Kidney glomerular epithelial cell (primary cell): ENCODE measurements at regions not wholly inside any gene's neighbourhood (a gene's known extent, or its start where the extent isn't known, plus 50 kb on each side); places are given as distances from the start of the nearest gene placed in this dataset.
"Not testable (repeated sequence)": the region's sequence is repeated elsewhere in the genome, so short reads cannot be mapped to it uniquely, and the experiment has no call there.

Source experiments
- DNase-seq: peaks from one replicate; lab custom pipeline; 2025; lab: John Stamatoyannopoulos, UW

DNA sequence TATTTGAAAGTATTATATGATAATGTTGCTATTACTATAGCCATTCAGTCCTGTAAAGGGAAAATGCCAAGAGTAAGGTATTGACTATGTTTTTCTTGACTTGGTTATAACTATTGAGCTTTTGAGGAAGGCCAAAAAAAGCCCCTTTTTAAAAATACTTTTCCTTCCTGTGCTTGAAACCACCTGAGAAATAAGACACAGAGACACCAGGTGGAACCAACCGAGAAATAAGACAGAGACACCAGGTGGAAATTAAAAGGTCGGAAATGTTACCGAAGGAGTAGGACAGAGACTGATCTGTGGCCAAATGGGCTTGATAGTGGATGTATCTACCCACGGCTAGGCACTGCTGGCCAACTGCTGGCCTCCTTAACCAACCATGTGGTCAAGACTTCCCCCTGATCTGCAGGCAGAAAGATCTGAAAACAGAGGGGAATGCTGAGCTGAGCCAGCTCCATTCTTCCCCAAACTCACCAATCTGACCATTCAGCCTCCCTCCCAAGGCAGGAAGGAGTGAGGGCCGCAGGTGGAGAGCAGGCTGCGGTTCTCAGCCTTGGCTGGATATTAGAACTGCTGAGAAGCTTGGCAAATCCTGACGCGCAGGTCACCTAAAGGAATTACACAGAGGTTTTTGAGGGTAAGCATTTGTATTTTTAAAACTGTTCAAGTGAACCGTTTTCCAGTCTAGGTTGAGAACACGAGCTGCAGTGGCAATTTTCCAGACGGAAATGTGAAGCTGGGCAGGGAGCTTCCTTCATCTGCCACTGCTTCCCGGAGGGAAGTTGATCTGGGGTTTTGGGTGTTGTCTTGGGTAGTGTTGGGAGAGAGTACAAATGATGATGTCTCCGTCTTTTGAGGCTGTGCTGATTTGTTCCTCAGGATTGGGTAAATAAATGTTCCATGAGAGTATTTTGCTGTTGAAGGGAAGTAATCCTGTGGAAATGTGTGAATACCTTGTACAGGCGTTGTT lies 121.7 kb upstream of the EXOC2 start:
- DNase-seq: no peak

DNA sequence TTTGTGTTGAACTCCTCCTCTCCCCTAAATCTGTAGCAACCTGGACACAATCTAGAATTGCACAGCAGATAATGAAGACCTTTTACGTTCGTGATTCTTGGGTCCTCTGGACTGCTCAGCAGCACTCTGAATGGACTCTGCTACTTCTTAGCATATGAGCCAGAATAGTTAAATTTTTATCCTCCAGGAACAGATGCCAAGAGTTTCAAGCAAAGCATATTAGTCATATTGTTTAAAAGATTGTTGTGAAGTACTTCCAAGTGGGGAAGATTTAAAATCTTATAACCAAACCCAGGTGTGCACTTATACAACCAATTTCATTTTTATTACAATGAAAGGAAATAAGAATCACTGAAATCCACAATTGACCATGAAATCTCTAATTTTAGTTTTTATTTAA lies 118.9 kb upstream of the EXOC2 start:
- no peak for DNase-seq

DNA sequence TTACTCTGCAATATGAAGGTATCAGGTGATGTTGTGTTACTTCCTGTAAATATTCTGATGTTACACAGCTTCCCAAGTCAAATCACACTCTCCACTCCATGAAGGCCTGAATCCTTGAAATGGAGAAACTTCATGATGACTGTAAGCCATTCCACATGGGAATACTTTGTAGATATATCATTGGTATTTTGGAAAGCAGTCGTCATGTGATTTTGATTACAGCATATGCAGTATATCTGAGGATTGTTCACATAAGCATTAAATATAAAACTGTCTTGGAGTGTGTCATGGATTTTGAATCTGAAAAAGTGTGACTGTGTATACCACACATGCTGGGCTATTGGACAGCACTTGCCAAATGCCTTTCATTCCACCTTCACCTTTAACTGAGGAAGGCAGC lies 118.3 kb upstream of the EXOC2 start:
- no peak for DNase-seq

DNA sequence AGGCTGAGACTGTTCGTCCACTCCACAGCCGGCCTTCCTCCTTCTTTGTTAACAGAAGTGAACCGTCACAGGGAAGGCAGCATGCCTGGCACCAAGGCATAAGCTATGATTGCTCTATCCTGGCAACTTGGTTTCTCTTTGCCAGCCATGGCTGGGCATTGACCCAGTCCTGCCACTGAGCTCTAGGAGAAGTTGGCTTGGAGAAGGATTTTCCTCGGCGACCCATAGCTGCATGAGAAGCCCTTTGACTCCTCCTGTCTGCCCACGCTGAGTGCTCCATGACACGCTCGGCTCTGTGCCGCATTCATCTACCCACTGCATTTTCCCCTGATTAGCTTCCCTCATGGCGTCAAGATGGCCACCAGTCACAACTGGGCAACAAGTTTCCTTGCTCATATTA lies 111.8 kb upstream of the EXOC2 start:
- DNase-seq: no peak

DNA sequence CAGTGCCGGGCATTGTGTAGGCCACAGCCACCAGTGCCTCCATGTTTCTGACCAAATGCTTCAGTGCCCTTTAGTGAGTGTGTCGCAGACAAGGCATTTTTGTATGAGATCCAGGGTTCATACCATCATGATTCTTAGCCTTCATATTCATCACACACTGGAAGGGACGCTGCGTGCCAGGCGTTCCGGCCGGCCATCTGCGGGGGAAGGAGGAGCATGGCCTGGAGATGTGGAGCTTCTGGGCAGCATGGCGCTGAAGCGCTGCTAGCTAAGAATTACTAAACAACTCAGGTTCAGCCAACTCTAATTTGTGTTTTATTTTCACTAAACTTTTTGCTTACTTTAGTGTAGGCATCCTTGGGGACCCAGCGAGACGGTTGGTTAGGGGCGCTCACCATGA lies 111.4 kb upstream of the EXOC2 start:
- DNase-seq: no peak

DNA sequence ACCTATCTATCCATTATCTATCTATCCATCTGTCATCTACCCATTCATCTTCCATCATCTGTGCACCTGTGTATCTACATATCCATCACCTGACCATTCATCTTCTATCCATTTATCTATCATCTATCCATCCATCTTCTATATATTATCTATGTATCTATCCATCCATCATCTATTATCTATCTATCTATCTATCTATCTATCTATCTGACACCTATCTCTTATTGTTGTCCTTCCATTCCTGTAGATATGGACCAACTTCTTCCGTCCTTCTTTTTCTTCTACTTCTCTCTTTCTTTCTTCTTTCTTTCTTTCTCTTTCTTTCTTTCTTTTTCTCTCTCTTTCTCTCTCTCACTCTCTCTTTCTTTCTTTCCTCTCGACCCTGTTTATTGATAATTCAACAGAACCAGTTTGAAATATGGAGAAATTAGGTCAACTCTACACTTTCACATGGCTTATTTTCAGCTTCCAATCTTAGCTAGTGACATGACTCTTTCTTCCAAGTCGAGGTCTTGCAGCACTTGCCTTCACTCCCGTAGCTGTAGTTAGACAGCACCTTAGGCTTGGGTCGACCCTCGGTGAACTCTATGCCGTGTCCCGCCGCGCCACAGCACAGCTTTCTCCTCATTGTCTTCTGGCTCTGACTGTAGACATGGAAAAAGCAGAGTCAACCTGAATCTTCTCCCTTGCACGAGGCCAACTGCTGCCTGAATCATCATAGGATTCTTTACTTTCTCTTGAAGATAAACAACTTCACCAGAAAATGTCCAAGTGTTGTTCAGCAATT lies 110.4 kb upstream of the EXOC2 start:
- DNase-seq: no peak

DNA sequence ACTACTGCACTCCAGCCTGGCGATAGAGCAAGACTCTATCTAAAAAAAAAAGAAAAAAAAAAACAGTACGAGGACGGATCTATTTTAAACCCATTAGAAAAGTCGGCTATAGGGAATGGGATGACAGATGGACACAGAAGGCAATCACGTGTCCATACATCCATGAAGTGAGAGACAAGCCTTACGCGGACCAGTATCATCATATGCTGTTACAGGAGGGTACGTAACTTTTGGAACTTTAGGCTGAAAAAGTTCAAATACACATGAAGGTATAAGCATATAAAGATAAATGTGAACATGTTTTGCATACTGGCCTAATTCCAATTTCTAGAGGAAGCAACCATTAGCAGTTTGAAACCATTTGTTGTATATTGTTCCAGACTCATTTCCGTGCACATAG lies 109.8 kb upstream of the EXOC2 start:
- DNase-seq: no peak

DNA sequence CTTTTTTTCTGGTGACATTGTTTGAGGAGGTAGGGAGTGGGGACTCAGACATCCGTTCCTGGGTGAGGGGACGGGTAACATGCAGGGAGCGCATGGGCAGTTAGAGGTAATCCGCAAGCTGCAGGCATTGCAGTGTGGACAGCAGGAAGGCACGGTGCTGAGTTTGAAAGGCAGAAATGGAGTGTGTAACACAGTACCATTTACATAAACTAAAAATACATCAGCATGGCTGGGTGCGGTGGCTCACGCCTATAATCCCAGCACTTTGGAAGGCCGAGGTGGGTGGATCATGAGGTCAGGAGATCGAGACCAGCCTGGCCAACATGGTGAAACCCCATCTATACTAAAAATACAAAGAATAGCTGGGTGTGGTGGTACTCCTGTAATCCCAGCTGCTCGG lies 109.3 kb upstream of the EXOC2 start:
- DNase-seq: not testable (repeated sequence)

DNA sequence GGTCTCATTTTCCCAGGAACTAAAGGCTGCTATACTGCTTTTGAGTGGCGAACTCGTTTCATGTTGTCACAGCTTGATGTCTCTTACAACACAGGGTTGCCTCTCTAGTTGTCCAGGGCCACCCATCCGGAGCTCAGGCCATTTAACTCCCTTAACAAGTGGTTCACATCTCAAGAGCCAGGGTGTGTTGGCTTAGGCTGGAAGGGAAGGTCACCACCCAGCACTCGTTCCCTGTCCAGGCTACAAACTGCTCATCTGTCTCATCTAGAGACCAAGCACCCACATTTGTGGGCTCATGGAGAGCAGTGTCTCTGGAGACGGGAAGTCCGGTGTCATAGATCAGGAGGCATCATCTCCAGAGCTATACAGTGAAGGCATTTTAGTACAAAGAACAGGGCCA lies 106.8 kb upstream of the EXOC2 start:
- no peak for DNase-seq

DNA sequence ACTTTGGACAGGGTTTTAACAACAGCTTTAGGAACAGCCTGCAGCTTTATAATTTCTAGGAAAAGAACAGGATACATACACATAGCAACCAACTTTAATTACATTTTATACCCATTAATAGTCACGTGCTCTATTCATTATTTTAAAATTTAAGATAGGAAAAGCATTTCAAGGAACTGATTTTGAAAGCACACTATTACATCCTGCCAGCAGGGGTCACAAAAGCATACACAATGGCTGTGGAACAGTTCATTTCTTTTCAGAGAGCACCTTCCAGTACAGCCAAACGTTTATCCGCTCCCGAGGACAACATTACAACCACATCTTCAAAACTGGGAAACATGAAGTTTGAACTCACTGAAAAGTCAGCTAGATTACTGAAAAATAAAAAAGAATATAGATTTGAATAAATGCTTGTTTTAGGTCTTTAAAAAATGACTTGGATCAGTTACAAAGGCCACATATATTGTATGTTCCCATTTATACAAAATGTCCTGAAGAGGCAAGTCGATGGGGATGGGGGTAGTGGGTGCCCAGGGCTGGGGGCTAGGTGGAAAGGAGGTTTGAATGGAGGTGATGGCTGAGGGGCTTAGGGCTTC lies 104.6 kb upstream of the EXOC2 start:
- DNase-seq: peak; percentile 43

DNA sequence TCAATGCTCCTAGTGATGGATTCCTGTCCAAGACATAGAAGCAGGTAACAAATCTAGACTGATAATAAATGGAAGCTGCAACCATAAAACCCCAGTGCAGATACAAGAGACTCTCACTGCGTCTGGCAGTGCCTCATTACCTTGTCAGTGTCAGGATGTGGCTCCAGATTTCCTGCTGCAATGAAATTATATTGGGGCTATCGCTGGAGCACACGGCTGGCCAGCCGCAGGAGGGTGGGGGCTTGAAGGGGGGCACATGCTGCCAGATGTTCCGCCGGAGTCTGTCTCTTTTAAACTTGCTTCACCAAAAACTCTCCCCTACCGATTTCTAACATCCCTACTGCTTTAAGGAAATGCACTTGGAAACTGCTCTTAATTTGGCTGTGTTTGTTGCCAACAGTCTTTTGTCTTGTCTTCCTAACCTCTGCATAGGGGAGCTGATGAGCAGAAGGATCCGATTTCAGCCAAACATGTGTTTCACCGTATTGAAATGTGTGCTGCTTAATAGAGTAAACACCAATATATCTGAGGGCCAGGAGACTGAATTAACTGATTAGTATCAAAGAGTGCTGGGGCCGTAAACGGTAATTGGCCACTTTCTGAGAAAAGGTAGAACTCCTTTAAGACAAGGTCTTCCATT lies 102.2 kb upstream of the EXOC2 start:
- DNase-seq: no peak

DNA sequence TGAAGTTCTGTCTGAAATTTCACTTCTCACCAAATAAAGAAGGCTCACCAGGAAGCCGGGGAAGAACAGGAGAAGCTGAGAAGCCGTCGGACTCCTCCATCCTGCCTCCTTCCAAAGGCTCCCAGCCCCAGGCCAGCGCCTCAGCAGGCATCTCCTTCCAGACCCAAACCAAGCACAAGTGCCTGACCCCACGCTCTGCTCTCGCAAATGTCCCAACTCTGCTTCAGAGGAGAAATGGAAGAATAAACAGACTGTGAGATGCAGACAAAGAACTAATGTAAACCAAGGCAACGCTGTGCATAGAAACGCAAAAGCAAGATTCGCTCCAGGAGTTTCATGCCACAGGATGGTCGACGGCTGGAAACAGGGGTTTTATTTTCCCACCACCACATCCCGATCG lies 100.3 kb upstream of the EXOC2 start:
- DNase-seq: no peak

DNA sequence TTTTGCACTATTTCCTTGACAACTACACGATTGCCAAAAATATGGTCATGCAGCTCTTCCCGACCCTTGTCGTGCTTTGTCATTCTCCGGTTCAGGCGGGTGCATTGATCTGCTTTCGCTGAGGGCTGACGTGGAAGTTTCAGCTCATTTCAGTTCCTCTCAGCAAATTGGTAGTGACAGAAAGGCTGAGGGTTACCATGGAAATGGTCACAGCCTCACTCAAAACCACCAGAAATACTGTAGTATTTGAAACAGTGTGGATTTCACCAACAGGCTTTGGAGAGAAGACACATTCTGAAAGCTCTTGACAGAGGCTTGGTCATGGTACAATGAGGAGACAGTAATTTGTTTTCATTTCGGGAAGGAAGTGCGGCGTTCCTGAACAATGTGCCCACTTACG lies 99.7 kb upstream of the EXOC2 start:
- DNase-seq: no peak

DNA sequence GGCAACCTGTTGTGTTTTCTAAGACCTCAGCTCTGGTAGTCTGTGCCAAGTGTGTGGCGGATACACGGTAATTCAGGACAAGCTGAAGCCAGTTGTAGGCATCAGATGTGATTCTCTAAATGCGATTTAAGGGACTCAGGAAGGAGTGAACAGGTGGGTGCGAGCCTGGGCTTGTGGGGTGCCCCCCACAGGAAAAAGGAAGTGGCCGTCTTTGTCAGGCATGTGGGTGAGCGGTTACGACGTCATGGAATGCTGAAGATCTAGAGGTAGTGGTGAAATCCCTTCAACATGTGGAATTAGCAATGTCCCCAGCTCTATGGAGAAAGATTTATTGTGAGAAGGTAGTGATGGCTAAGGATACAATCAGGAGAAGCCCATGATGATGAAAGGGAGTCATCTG lies 95.1 kb upstream of the EXOC2 start:
- DNase-seq: no peak

DNA sequence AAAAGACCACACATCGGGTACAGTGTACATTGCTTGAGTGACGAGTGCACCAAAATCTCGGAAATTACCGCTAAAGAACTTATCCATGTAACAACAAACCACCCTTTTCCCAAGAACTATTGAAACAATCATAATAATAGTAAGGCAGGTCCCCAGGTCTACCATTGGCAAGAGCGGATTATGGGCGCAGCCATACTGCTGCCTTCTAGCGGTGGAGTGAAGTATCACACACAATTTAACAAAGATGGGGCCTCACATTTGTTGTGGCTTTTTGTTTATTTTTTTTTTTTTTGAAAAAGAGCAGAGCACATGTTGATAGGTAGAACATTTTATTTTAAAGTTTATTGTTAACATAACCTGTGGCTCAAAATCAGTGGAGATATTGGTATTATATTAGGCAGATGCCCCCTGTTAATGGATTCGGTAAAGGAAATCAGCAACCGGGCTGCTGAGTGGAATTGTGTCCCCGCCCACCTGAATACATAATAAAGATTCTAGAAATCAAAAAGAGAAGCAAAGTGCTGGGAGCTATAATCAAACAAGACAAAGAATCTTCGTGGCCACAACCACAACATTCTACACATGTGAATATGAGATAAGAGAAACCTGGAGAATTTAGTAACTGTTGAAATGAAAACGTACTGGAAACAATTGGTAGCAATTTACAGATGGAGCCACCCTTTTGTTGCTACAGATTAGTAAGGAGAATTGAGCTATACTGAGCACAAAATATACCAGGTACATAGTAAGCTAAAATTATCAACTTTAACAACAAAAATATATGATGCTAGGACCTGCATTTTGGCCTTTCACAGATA lies 94.2 kb upstream of the EXOC2 start:
- no peak for DNase-seq

DNA sequence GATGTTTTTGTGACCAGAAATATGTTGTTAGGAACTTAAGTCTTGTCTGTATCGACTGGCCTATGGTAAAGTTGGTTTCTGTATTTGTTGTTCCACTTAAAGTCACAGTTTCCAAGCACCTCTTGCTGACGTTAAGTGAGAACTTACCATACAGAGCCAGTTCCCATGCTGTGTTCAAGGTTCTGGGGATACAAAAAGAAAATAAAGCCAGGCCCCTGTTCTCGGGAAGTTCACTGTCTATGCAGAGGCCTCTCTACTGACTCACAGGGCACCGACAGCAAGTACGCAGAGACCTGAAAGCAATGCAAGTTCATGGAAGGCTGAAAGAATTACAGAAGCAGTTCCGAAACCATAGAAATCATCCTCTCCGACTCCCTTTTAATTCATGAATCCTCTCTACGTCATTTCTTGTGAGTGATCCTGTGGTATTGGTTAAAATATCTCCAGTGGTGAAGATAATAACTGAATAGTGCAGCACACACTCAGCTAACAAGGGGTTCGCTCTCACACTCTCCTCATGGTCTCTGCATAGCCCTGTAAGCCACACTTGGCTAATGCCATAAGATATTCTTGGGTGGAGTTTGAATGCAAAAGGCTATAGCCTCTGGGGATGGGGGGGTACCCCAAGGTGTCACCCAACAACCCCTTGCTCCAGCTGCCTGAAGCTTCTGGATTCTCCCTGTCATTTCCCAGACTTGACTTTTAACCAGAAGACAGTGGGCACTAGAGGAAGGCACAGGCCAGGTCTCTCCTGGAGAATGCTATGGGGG lies 91.2 kb upstream of the EXOC2 start:
- DNase-seq: no peak

DNA sequence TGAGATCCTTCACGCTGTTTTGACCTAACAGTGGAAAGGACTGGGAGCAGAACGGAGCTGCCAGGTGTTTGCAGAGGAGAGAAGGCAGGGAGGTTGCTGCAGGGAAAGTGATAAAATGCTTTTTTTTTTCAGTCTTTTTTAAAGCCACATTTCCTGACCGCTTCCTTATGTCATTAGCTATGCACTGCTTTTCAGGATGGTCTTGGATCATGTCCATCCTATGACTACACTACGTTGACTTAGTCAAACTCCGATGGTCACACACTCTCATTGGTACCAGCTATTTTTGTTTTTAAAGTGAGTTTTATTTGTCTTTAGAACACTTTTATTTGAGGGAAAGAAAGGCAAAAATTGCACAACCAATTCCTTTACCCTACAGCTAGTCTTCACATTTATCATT lies 89.2 kb upstream of the EXOC2 start:
- DNase-seq: no peak

DNA sequence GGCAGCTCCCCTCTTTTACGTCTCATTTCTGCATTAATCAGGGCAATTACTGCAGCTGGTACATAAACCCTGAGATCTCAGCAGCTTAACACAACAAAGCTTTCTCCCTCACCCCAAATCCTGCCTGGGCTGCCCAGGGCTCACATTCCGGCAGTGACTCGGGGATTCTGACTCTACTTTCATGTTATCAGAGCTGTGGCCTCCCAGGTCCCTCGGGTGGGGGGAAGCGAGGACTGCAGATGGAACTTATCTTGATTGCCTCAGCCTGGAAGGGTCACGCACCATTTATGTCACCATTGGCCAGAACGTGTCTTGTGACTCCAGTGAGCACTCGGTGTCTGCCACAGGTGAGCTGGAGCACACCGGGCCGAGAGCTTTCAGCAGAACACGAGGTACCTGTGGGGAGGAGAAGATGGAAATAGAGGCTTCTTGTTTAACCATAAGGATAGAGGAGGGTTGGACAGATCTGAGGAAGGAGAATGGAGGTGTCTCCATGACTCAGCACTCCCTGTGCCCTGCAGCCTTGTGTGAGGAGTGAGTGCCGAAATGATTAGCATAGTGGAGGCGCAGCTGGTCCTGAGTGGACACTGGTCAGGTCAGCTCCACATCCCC lies 88.5 kb upstream of the EXOC2 start:
- no peak for DNase-seq

DNA sequence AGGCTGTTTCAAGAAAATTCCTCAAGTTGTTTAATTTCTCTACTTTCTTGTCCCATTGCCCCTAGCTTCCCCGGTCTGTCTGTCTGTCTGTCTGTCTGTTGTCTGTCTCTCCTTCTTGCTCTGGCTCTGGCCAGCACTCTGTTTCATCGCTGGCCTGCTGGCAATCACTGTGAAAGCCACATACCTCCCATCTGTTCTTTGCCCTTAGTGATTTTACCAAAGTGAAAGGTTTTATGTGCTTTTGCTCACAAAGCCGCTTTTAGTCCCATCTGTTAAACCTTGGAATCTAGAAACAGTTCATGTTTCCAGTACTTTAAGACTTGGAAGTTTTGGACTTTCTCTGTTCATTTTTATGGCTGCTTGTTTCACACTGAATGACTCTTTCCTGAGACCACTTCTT lies 87.8 kb upstream of the EXOC2 start:
- no peak for DNase-seq

DNA sequence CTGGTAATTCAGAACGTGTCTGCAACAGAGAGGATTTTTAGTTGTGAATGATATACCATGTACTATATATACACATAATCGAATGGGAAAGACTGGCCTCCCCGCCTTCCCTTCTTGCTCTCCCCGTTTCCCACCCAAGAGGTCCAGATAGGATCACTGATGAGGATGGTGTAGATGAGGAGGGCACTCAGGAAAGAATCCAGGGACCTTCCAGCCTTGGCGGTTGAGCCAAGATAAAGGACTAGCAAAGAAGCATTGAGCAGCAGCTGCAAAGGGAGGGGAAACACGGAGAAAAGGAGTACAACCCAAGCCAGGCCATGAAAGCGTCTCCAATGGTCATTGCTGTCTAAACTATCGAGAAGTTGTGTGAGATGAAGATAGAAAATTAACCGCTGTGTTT lies 84.0 kb upstream of the EXOC2 start:
- no peak for DNase-seq
